ENCODE measurements at regions not wholly inside any gene's neighbourhood (a gene's known extent, or its start where the extent isn't known, plus 50 kb on each side); places are given as distances from the start of the nearest gene placed in this dataset.

GRCh38 chr13:90689111-90689510 lies 658.4 kb upstream of the MIR17HG start:
- no peak for TF ChIP-seq CTCF (IDR thresholded peaks at IDR 0.05; ENCODE audit: insufficient read depth, low read length, poor library complexity, severe bottlenecking)
- TF ChIP-seq EZH2phosphoT487 (conservative IDR thresholded peaks at IDR 0.05; ENCODE audit: low read length): no peak
